Heart left ventricle (tissue), 16 donors: ENCODE measurements at regions not wholly inside any gene's neighbourhood (a gene's known extent, or its start where the extent isn't known, plus 50 kb on each side); places are given as distances from the start of the nearest gene placed in this dataset.
A peak's percentile ranks its signal among the peaks of the same experiment; 100 is the strongest.

Source experiments
- ATAC-seq, 4 donors: fragments of 200-7000 bp; cut with Tn5 transposase; one replicate each; pipeline ENCODE4 v1.9.1; 2020 to 2022; ENCODE audit warnings: moderate library complexity in 4 of 4, mild to moderate bottlenecking in 3 of 4, moderate number of reproducible peaks in 1 of 4
- DNase-seq, 5 donors: peaks; one replicate each; pipeline ENCODE4 v3.0.0-alpha.2; 2020
- H3K27ac ChIP-seq, 12 donors: fragments of 200-600 bp; sonication (generic) in 4 of 12; one replicate each; pipeline versions ENCODE4 v1.5.0 to v1.8.0; 2016 to 2022; ENCODE audit warnings: mild to moderate bottlenecking in 2 of 12
- H3K27me3 ChIP-seq, 9 donors: fragments of 200-600 bp; sonication (generic) in 2 of 9; one replicate each; pipeline versions ENCODE4 v1.5.1 to v1.8.0; 2016 to 2022; ENCODE audit warnings: mild to moderate bottlenecking in 3 of 9
- H3K36me3 ChIP-seq, 9 donors: fragments of 200-600 bp; sonication (generic) in 2 of 9; one replicate each; pipeline versions ENCODE4 v1.5.0 to v1.8.0; 2018 to 2022; ENCODE audit warnings: mild to moderate bottlenecking in 2 of 9
- H3K4me1 ChIP-seq, 12 donors: fragments of 200-600 bp; sonication (generic) in 4 of 12; one replicate each; pipeline versions ENCODE4 v1.5.0 to v1.8.0; 2016 to 2022; ENCODE audit warnings: mild to moderate bottlenecking in 3 of 12
- H3K4me3 ChIP-seq, 12 donors: fragments of 200-600 bp; sonication (generic) in 4 of 12; one replicate each; pipeline versions ENCODE4 v1.5.0 to v1.8.0; 2017 to 2022; ENCODE audit warnings: mild to moderate bottlenecking in 9 of 12, moderate library complexity in 4 of 12
- H3K9me3 ChIP-seq, 12 donors: fragments of 200-600 bp; sonication (generic) in 4 of 12; one replicate each; pipeline versions ENCODE4 v1.5.0 to v1.8.0; 2016 to 2022; ENCODE audit warnings: mild to moderate bottlenecking in 1 of 12
- POLR2A ChIP-seq, 2 donors: fragments of 450-650 bp; IDR thresholded peaks; one replicate each; pipeline ENCODE4 v1.6.1; 2017; ENCODE audit warnings: antibody characterized with exemption in 2 of 2, mild to moderate bottlenecking in 2 of 2, moderate library complexity in 2 of 2
- WGBS, 4 donors: extraction: QIAGEN DNeasy Blood & Tissue Kit in 2 of 4; methylation state at CpG; one replicate each; pipeline versions ENCODE4 v1.1.5 to v1.1.7; 2013 to 2018; 5-methylcytosine and 5-hydroxymethylcytosine counted together
- intact Hi-C, 10 donors: fragments of 100-400 bp; cut with DNase I; formaldehyde crosslinking; loops; one replicate each; pipeline versions ENCODE4 v1.11.1 to v1.14.2; 2022
- TF ChIP-seq, protein P1 (sequence below), 12 donors: fragments of 200-600 bp; sonication (generic) in 4 of 12; IDR thresholded peaks; one replicate each; pipeline versions ENCODE4 v1.5.0 to v1.8.0; 2018 to 2022; ENCODE audit warnings: antibody characterized with exemption in 12 of 12, mild to moderate bottlenecking in 5 of 12
- donor health status: ischemic (EF 13 %, LVEDD 7.1; RV severe dilation, severe dysfunction).
- donor health status: healthy with polysubstance abuse.
- donor health status: DM: no; HTN: yes; CAD: no.
- donor health status: DM: no; HTN: no; CAD: no.
- donor health status: ischemic (EF 25% LVEDD 6.9; RV normal size, moderate dysfunction).
- donor health status: ischemic (EF 25% LVEDD 5.7; RV mildly dilated, moderate dysfunction).
- donor health status: healthy.
- donor health status: DM: yes; HTN: yes; CAD: no.
- donor health status: ischemic (EF 35%, LVEDD 5.7; RV mildly dilated, moderate dysfunction).
- donor health status: nonischemic (EF 11% LVEDD 7.7; RV severe dilation, severe dysfunction).
- donor health status: DM: yes; HTN: yes; CAD: no.
- donor health status: PGD.
- donor health status: ischemic (EF 29% LVEDD 5.4; RV normal size, mild dysfunction).
- donor health status: nonischemic (EF 23%, LVEDD 6.1; RV moderate dilation, normal function).

DNA sequence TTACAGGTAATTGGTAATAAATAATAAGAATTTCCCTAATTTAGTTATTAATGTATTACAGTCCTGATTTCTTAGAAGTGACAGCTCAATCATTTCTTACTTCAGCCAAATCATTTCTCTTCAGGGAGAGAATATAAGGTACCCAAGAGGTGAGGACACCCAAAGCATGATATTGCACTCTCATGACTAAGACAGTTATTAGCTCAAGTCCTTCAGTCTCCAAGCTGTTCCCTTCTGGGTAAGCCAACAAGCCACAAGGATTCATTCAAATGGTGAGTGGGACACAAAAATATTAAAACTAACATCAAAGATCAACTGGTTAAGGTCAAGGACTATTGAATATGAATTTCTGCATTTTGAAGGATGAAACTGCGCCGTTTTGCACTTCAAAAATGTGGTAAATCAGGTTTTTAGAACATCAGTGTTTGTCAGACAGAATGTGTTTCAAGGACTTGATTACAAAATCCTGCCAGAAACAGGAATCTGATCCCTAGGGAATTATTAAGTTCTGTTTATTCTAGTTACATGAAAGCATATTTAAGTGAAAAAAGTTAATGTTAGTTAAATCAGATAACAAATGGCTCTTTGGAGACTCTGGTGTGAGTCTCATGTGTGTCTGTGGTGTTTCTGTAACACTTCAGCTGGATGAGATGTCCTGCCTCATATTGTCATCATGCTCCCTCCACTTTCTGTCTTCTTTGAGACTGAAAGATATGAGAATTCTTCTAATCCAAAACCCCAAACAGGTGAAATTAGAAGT is 101.7 kb upstream of the COL8A1 start:
- H3K4me3 ChIP-seq, result no peak overlapping the region
- intact Hi-C loops, result loop anchor here in 1 of 10 donors (5.0 kb wide), 1 partner anchor 34 kb away; no protein-coding TSS in a partner anchor
- H3K27me3 ChIP-seq, result no peaks in the 10 kb centered on the region
- peak overlapping the region in 6 of 12 donors; percentile 12 to 74 (median 18) for H3K27ac ChIP-seq
- peaks cover 0 to 18% (median 0%) of the 10 kb centered on the region in 12 donors for H3K4me1 ChIP-seq
- H3K9me3 ChIP-seq, result no peaks in the 10 kb centered on the region
- H3K36me3 ChIP-seq, result no peaks in the 10 kb centered on the region
- 86 to 95% (median 92%) methylated on average over 2 of the region's 2 CpGs for WGBS, 4 donors
- TF ChIP-seq, protein P1, sequence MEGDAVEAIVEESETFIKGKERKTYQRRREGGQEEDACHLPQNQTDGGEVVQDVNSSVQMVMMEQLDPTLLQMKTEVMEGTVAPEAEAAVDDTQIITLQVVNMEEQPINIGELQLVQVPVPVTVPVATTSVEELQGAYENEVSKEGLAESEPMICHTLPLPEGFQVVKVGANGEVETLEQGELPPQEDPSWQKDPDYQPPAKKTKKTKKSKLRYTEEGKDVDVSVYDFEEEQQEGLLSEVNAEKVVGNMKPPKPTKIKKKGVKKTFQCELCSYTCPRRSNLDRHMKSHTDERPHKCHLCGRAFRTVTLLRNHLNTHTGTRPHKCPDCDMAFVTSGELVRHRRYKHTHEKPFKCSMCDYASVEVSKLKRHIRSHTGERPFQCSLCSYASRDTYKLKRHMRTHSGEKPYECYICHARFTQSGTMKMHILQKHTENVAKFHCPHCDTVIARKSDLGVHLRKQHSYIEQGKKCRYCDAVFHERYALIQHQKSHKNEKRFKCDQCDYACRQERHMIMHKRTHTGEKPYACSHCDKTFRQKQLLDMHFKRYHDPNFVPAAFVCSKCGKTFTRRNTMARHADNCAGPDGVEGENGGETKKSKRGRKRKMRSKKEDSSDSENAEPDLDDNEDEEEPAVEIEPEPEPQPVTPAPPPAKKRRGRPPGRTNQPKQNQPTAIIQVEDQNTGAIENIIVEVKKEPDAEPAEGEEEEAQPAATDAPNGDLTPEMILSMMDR (IDR thresholded peaks at IDR 0.05), result no peak
- no peak for TF ChIP-seq POLR2A (IDR thresholded peaks at IDR 0.05)
- peak in 2 of 4 donors; percentile 44 to 47 for ATAC-seq
- DNase-seq, result no peak

DNA sequence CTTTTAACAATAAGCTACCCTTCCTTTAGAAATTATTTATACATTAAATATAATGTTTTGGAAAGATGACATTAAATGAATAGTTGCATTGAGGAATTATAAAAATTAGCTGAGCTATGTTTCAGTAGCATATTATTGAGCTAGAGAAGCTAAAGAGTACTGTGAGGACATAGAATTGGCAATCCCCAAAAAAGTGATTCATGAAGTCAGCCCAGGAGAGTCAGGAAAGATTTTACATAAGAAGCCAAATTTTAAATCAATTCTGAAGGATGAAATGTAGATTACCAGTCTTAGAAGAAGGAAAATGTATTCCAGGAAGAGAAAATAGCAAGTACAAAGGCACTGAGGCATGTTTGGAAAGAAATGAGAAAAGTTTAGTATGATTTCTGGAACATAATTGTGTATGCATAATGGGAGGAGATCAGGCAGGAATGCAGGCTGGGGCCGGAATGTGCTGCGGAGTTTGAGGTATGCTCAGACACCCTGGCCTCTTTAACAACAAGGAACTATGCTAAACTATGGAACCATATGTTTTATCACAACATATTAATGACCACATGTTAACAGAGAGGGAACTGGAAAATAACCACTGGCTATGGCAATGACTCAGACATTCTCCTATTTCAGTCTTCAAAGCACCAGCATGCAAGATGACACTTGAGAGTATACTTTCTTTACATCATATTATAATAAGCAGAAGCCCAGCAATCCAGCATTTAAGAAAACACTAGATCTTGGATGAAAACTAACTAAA is 103.3 kb upstream of the COL8A1 start:
- no peaks in the 10 kb centered on the region for H3K27me3 ChIP-seq
- no peaks in the 10 kb centered on the region for H3K36me3 ChIP-seq
- no peak overlapping the region for H3K4me3 ChIP-seq
- WGBS, 4 donors, result 59 to 72% (median 62%) methylated on average over 2 of the region's 2 CpGs
- DNase-seq, result no peak
- intact Hi-C loops, result loop anchor here in 4 of 10 donors (5.0 kb wide), 2 partner anchors 33 to 38 kb away; no protein-coding TSS in a partner anchor
- ATAC-seq, result peak in 1 of 4 donors; percentile 23
- peaks cover 0 to 18% (median 0%) of the 10 kb centered on the region in 12 donors for H3K4me1 ChIP-seq
- TF ChIP-seq, protein P1 (IDR thresholded peaks at IDR 0.05), result no peak
- TF ChIP-seq POLR2A (IDR thresholded peaks at IDR 0.05), result no peak
- H3K27ac ChIP-seq, result peak overlapping the region in 1 of 12 donors; percentile 26
- H3K9me3 ChIP-seq, result no peaks in the 10 kb centered on the region

DNA sequence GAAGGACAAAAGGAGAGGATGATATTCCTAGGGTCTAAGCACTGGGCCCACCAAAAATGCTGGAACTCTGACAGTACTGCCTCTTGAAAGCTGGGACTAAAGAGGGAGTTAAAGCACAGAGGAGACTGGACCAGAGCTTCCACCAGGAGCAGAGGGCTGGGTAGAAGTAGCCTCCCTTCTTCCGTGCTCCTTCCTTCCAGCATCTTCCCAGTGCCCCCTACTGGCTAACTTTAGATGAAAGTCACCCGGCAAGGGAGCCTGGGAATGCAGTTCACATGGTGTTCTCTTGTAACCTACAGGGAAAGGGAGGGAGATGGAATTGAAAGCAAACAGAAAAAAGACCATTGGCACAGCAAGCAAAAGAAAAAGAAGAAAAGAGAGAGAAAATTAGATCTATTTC is 106.1 kb upstream of the COL8A1 start:
- peak in 3 of 4 donors; percentile 61 to 81 (median 74) for ATAC-seq
- H3K9me3 ChIP-seq, result no peaks in the 10 kb centered on the region
- H3K36me3 ChIP-seq, result no peaks in the 10 kb centered on the region
- DNase-seq, result peak in 2 of 5 donors; percentile 39 to 41
- no peak overlapping the region for H3K4me3 ChIP-seq
- H3K27me3 ChIP-seq, result no peaks in the 10 kb centered on the region
- no peak overlapping the region for H3K27ac ChIP-seq
- peaks cover 0 to 12% (median 0%) of the 10 kb centered on the region in 12 donors for H3K4me1 ChIP-seq
- no peak for TF ChIP-seq POLR2A (IDR thresholded peaks at IDR 0.05)
- TF ChIP-seq, protein P1 (IDR thresholded peaks at IDR 0.05), result peak; percentile 30 to 65 (median 46)
- intact Hi-C loops, result loop anchor here in 3 of 10 donors (5.0 kb wide), 1 partner anchor 35 kb away; no protein-coding TSS in a partner anchor
- 35 to 47% (median 43%) methylated on average over 2 of the region's 2 CpGs for WGBS, 4 donors

DNA sequence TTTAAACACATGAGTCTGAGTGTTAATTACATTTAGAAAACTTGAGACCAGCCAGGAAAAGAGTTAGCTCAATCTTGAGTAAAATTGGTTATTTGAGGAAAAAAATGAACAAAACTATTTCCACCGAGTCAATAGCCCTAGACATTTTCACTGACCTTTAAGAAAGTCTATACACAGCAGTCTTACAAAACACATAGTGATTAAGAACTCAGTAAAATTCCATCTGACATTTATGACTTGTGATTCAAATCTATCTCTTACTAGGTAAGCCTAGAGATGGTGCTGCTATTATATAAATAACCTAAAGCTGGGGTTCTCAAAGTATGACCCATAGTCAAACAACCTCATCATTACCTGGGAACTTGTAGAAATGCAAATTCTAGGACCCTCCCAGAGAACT is 109.1 kb upstream of the COL8A1 start:
- H3K27me3 ChIP-seq, result no peaks in the 10 kb centered on the region
- TF ChIP-seq, protein P1 (IDR thresholded peaks at IDR 0.05), result no peak
- TF ChIP-seq POLR2A (IDR thresholded peaks at IDR 0.05), result no peak
- H3K27ac ChIP-seq, result no peak overlapping the region
- no peak overlapping the region for H3K4me3 ChIP-seq
- no peaks in the 10 kb centered on the region for H3K4me1 ChIP-seq
- intact Hi-C loops, result no loop called here
- H3K9me3 ChIP-seq, result no peaks in the 10 kb centered on the region
- H3K36me3 ChIP-seq, result no peaks in the 10 kb centered on the region
- no peak for DNase-seq
- 89 to 95% (median 92%) methylated on average over 1 of the region's 1 CpG for WGBS, 4 donors
- no peak for ATAC-seq
